ENCODE measurements at regions not wholly inside any gene's neighbourhood (a gene's known extent, or its start where the extent isn't known, plus 50 kb on each side); places are given as distances from the start of the nearest gene placed in this dataset.

- no peak overlapping the region for H3K27ac ChIP-seq
- ATAC-seq (no peak), DNase-seq (no peak)
- intact Hi-C loops (cut with DNase I): no loop called here
- no peaks in the 10 kb centered on the region for H3K27me3 ChIP-seq (ENCODE audit: insufficient read depth in 3 of 3, low read length in 2 of 3)
- no peaks in the 10 kb centered on the region for H3K4me1 ChIP-seq
- H3K9me3 ChIP-seq: no peaks in the 10 kb centered on the region
- no peak for TF ChIP-seq CTCF (IDR thresholded peaks at IDR 0.05)
- no peak overlapping the region for H3K4me3 ChIP-seq
- WGBS, 3 donors: 85 to 93% (median 85%) methylated on average over 3 of the region's 3 CpGs
- H3K36me3 ChIP-seq (ENCODE audit: insufficient read depth in 1 of 2, low read depth in 1 of 2): no peaks in the 10 kb centered on the region
Measured at GRCh38 chr21:28833609-28834008, 159.1 kb downstream of the LTN1 start.

DNA sequence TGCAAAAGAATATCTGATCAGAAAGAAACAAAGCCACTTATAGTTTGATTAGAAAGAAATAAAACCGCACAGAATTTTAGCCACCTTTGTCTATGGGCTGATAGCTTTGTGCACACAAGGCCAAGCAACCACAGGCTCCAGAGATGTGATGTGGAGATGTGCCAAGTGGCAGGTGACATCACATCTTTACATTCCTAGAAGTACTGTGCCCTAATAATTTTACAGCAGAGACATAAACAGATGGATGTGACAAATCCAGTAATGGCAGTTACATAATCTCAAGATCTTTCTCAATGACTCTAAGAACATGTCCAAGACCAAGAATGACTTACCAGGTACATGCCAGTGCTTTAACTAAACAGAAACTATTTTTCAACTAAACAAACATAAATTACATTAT is 159.5 kb downstream of the LTN1 start:
- H3K27me3 ChIP-seq (ENCODE audit: insufficient read depth in 3 of 3, low read length in 2 of 3): no peaks in the 10 kb centered on the region
- H3K36me3 ChIP-seq (ENCODE audit: insufficient read depth in 1 of 2, low read depth in 1 of 2): no peaks in the 10 kb centered on the region
- no peaks in the 10 kb centered on the region for H3K4me1 ChIP-seq
- no peak for TF ChIP-seq CTCF (IDR thresholded peaks at IDR 0.05)
- WGBS, 3 donors: 88 to 100% (median 93%) methylated on average over 1 of the region's 1 CpG
- H3K27ac ChIP-seq: no peak overlapping the region
- H3K9me3 ChIP-seq: no peaks in the 10 kb centered on the region
- ATAC-seq (no peak), DNase-seq (no peak)
- H3K4me3 ChIP-seq: no peak overlapping the region
- intact Hi-C loops (cut with DNase I): no loop called here

DNA sequence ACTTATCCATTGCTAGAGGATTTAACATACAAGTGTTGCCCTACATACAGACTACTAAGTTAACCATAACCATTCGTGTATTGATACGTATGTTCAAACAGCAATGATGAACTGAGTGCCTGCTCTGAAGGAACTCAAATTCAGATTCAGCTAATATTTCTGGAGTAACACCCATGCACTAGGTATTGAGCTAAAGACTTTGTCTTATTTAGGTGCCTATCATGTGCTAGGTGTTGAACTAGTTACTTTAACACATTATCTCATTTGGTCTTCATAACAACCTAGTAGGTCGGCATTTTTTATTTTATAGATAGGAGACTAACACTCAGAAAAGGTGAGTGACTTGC is 160.0 kb downstream of the LTN1 start:
- TF ChIP-seq CTCF (IDR thresholded peaks at IDR 0.05): no peak
- WGBS, 3 donors: 97 to 98% (median 98%) methylated on average over 3 of the region's 3 CpGs
- Histone ChIP-seq H3K4me3 (no peak overlapping the region), H3K9me3 (no peaks in the 10 kb centered on the region), H3K36me3 (ENCODE audit: insufficient read depth in 1 of 2, low read depth in 1 of 2) (no peaks in the 10 kb centered on the region), H3K4me1 (no peaks in the 10 kb centered on the region), H3K27me3 (ENCODE audit: insufficient read depth in 3 of 3, low read length in 2 of 3) (no peaks in the 10 kb centered on the region), H3K27ac (no peak overlapping the region)
- ATAC-seq (no peak), DNase-seq (no peak)
- intact Hi-C loops (cut with DNase I): no loop called here

DNA sequence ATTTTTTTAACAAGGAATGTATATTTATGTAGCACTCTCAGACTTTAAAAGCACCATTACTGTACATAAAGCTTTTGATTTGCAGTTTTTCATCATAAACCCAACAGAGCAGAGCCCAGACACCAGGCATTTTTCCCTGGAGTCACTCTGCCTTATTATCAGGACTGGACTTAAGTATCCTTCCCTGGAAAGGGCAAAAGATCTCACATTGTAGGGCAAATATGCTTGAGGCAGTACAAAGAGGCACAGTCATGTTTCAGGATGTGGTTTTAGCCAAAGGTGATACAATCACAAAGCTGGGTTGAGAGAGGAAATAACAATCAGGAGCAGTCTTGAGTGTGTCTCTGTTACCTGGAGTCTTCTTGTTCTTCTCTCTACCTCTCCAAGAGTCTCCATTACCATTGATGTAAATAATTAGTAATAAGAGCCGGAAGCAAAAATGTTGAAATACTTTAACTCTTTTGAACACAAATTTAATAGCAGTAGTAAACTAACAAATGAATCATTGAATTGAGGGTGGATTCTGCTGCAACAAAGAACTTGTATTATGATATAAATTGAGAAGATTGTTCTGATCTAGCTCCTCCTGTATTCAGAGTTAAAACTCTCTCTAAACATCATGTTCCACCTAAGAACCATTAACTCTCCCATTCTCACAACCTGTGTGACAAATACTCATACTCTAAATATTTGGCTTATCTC is 160.5 kb downstream of the LTN1 start:
- 91 to 94% (median 93%) methylated on average over 1 of the region's 1 CpG for WGBS, 3 donors
- H3K9me3 ChIP-seq: no peaks in the 10 kb centered on the region
- no peak overlapping the region for H3K4me3 ChIP-seq
- ATAC-seq (no peak), DNase-seq (no peak)
- no peak for TF ChIP-seq CTCF (IDR thresholded peaks at IDR 0.05)
- intact Hi-C loops (cut with DNase I): no loop called here
- no peak overlapping the region for H3K27ac ChIP-seq
- H3K4me1 ChIP-seq: no peaks in the 10 kb centered on the region
- H3K27me3 ChIP-seq (ENCODE audit: insufficient read depth in 3 of 3, low read length in 2 of 3): no peaks in the 10 kb centered on the region
- H3K36me3 ChIP-seq (ENCODE audit: insufficient read depth in 1 of 2, low read depth in 1 of 2): no peaks in the 10 kb centered on the region

DNA sequence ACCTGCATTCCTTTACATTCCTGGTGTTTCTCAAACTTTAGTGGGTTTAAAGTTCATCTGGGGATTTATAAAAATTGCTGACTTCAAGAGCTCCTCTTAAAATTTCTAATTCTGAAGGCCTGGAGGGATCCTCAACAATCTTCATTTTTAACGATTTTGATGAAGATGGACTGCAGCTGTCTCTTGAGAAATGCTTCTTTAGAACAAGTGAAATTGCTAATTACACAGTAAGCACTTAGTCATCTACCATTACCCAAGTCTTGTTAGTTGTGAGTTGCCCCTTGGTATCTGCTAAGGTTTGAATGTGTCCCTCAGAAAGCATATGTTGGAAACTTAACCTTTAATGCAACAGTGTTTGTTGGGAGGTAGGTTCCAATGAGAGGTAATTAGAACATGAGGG is 163.7 kb downstream of the LTN1 start:
- no peak for ATAC-seq
- no peaks in the 10 kb centered on the region for H3K9me3 ChIP-seq
- no peak overlapping the region for H3K4me3 ChIP-seq
- intact Hi-C loops (cut with DNase I): no loop called here
- no peak for TF ChIP-seq CTCF (IDR thresholded peaks at IDR 0.05)
- H3K36me3 ChIP-seq (ENCODE audit: insufficient read depth in 1 of 2, low read depth in 1 of 2): no peaks in the 10 kb centered on the region
- H3K27me3 ChIP-seq (ENCODE audit: insufficient read depth in 3 of 3, low read length in 2 of 3): no peaks in the 10 kb centered on the region
- H3K27ac ChIP-seq: no peak overlapping the region
- no peak for DNase-seq
- WGBS, 3 donors: 36 to 68% (median 50%) methylated on average over 1 of the region's 1 CpG
- no peaks in the 10 kb centered on the region for H3K4me1 ChIP-seq

Measured in psoas muscle (tissue), 7 donors.